SK-N-MC (cell line): ENCODE measurements at regions not wholly inside any gene's neighbourhood (a gene's known extent, or its start where the extent isn't known, plus 50 kb on each side); places are given as distances from the start of the nearest gene placed in this dataset.

Source experiments
- DNase-seq: peaks from one replicate; pipeline ENCODE4 v3.0.0-alpha.2; 2011; ENCODE audit warnings: low read depth, low spot score
- H3K27ac ChIP-seq: fragments of 200-600 bp; sonication (generic); 2 replicates; pipeline ENCODE4 v1.5.1; 2016; ENCODE audit warnings: mixed run types
- H3K36me3 ChIP-seq: fragments of 200-600 bp; sonication (generic); 2 replicates; pipeline ENCODE4 v1.6.1; 2017; ENCODE audit warnings: antibody characterized with exemption, low read length, mixed read lengths; ENCODE audit not compliant: insufficient read depth
- H3K4me3 ChIP-seq: fragments of 200-600 bp; sonication (generic); 2 replicates; pipeline ENCODE4 v1.5.1; 2016
- H3K9ac ChIP-seq: fragments of 200-600 bp; sonication (generic); 2 replicates; pipeline ENCODE4 v1.8.0; 2017; ENCODE audit warnings: mixed run types, mixed read lengths; ENCODE audit not compliant: insufficient read length
- H3K9me3 ChIP-seq: fragments of 200-600 bp; sonication (generic); 2 replicates; pipeline ENCODE4 v1.6.1; 2017; ENCODE audit warnings: low read depth, mild to moderate bottlenecking, antibody characterized with exemption, low read length, moderate library complexity, mixed read lengths
- EZH2 ChIP-seq: fragments of 200-600 bp; sonication (generic); IDR thresholded peaks from one replicate; pipeline ENCODE4 v1.6.1; 2017; ENCODE audit warnings: antibody characterized with exemption
- FOXP2 ChIP-seq: optimal IDR thresholded peaks from 2 replicates; pipeline ENCODE3; 2011; ENCODE audit warnings: mild to moderate bottlenecking, moderate library complexity; ENCODE audit not compliant: insufficient read depth; ENCODE audit errors: extremely low read length, control extremely low read depth
- POLR2AphosphoS5 ChIP-seq: IDR thresholded peaks from 2 replicates; pipeline ENCODE4 v1.6.1; 2012; ENCODE audit warnings: mild to moderate bottlenecking, low read depth, low read length, borderline replicate concordance

DNA sequence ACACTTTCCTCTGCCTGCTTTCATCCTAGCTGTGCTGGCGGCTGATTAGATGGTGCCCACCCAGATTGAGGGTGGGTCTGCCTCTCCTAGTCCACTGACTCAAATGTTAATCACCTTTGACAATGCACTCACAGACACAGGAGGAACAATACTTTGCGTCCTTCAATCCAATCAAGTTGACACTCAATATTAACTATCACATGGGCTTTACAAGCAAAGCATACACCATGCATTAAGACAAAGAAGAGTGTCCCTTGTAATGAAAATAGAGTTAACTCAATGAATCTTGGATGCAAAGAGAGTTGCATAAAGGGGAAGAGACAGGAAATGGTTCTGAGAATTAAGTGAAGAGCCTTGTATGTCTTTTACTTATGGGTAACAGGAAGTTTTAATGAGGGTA is 298.7 kb upstream of the BRINP1 start:
- no peaks in the 10 kb centered on the region for H3K36me3 ChIP-seq
- TF ChIP-seq POLR2AphosphoS5 (no peak), FOXP2 (no peak), EZH2 (no peak)
- DNase-seq = no peak
- no peak overlapping the region for H3K27ac ChIP-seq
- H3K9me3 ChIP-seq = no peaks in the 10 kb centered on the region
- no peak overlapping the region for H3K9ac ChIP-seq
- no peak overlapping the region for H3K4me3 ChIP-seq

DNA sequence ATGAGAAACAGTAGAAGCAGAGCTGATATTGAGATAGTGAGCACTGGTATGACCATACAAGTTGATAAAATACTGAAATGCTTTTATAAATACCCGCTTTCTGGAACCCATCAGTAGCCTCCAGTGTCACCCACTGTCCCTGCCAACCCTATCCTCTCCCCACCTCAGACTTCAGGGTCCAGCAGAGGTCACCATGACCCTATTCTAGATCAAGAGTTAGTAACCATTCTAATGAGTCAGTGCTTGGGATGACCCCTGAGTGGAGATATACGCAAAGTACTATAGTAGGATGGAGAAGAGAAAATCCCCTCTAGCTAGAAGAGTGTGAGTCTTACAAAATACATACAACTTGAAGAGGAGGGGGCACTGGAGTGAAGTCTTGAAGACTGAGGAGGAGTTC is 297.9 kb upstream of the BRINP1 start:
- H3K9ac ChIP-seq = no peak overlapping the region
- no peak for TF ChIP-seq POLR2AphosphoS5
- TF ChIP-seq FOXP2 = no peak
- DNase-seq = no peak
- no peak overlapping the region for H3K27ac ChIP-seq
- no peak overlapping the region for H3K4me3 ChIP-seq
- no peaks in the 10 kb centered on the region for H3K9me3 ChIP-seq
- H3K36me3 ChIP-seq = no peaks in the 10 kb centered on the region

GRCh38 chr9:119662329-119662728 is 293.1 kb upstream of the BRINP1 start:
- Histone ChIP-seq H3K9me3 (no peaks in the 10 kb centered on the region), H3K4me3 (no peak overlapping the region), H3K36me3 (no peaks in the 10 kb centered on the region), H3K9ac (no peak overlapping the region), H3K27ac (no peak overlapping the region)
- DNase-seq = no peak
- TF ChIP-seq EZH2 = no peak
- TF ChIP-seq FOXP2 = no peak

- H3K36me3 ChIP-seq = no peaks in the 10 kb centered on the region
- H3K4me3 ChIP-seq = no peak overlapping the region
- TF ChIP-seq FOXP2 (no peak), EZH2 (no peak), POLR2AphosphoS5 (no peak)
- no peak for DNase-seq
- no peak overlapping the region for H3K9ac ChIP-seq
- H3K27ac ChIP-seq = no peak overlapping the region
- H3K9me3 ChIP-seq = no peaks in the 10 kb centered on the region
Observed at GRCh38 chr9:119652931-119653330, 283.7 kb upstream of the BRINP1 start.

GRCh38 chr9:119649205-119649604 is 280.0 kb upstream of the BRINP1 start:
- Histone ChIP-seq H3K4me3 (no peak overlapping the region), H3K9ac (no peak overlapping the region), H3K27ac (no peak overlapping the region), H3K36me3 (no peaks in the 10 kb centered on the region), H3K9me3 (no peaks in the 10 kb centered on the region)
- no peak for DNase-seq
- TF ChIP-seq POLR2AphosphoS5 (no peak), FOXP2 (no peak), EZH2 (no peak)

DNA sequence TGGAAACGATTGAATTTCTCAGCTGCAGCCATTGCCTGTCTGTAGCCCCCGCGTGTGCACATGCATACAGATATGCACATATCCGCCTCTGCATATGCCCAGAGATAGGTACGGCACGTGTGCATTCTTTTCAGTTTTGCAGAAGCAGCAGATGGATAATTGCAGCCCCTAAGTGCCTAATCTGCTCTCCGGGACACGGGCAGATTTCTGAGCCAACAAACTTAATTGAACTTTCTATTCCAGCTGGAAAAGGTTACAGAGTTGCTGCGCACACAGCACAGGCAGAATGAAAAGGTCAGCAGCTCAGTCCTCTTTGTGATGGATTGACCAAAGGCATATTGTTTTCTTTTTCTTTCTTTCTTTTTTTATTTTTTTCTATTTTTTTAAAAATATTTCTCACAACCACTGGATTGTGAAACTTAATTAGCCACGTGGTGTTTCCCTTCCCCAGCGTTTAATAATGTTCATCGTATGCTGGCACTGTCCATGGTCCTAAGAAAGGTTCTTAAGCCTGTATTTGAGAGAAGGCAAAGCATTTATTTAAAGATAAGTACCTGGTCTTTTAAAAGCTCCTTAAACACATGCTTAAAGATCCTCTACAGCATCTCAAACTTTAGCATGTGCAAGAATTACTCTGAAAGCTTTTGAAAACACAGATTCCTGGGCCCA is 270.2 kb upstream of the BRINP1 start:
- TF ChIP-seq EZH2 (no peak), POLR2AphosphoS5 (no peak), FOXP2 (no peak)
- H3K36me3 ChIP-seq = no peaks in the 10 kb centered on the region
- H3K9me3 ChIP-seq = no peaks in the 10 kb centered on the region
- DNase-seq = peak; percentile 14
- no peak overlapping the region for H3K9ac ChIP-seq
- H3K4me3 ChIP-seq = no peak overlapping the region
- no peak overlapping the region for H3K27ac ChIP-seq

GRCh38 chr9:119634006-119634405 is 264.8 kb upstream of the BRINP1 start:
- Histone ChIP-seq H3K4me3 (no peak overlapping the region), H3K9me3 (no peaks in the 10 kb centered on the region), H3K9ac (no peak overlapping the region), H3K27ac (no peak overlapping the region), H3K36me3 (no peaks in the 10 kb centered on the region)
- no peak for DNase-seq
- TF ChIP-seq FOXP2 (no peak), EZH2 (no peak), POLR2AphosphoS5 (no peak)

- no peak for TF ChIP-seq EZH2
- TF ChIP-seq POLR2AphosphoS5 = no peak
- no peak for TF ChIP-seq FOXP2
- Histone ChIP-seq H3K4me3 (no peak overlapping the region), H3K9me3 (no peaks in the 10 kb centered on the region), H3K9ac (no peak overlapping the region), H3K36me3 (no peaks in the 10 kb centered on the region), H3K27ac (no peak overlapping the region)
- no peak for DNase-seq
Observed at GRCh38 chr9:119611565-119611964, 242.3 kb upstream of the BRINP1 start.

DNA sequence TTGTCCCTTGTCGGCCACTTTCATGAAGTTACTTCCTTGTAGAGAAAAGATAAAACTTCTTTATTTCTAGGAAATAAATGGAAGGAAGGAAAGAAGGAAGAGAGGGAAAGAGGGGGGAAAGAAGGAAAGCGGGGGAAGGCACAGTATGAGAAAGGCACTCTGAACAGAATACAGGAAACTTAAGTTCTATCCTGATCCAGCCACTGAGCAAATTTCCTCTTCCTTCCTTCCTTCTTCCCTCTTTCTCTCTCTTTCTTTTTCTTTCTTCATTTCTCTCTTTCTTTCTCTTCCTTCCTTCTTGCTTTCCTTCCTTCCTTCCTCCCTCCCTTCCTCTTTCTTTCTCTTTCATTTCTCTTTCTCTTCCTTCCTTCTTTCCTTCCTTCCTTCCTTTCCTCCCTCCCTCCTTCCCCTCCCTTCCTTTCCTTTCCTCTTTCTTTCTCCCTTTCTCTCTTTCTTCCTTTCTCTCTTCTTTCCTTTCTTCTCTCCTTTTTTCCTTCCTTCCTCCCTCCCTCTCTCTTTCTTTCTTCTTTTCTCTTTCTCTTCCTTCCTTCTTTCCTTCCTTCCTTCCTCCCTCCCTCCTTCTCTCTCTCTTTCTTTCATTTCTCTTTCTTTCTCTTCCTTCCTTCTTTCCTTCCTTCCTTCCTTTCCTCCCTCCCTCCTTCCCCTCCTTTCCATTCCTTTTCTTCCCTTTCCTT is 240.2 kb upstream of the BRINP1 start:
- no peak for DNase-seq
- H3K9ac ChIP-seq = no peak overlapping the region
- H3K36me3 ChIP-seq = no peaks in the 10 kb centered on the region
- no peak for TF ChIP-seq EZH2
- no peak for TF ChIP-seq FOXP2
- no peak for TF ChIP-seq POLR2AphosphoS5
- no peak overlapping the region for H3K4me3 ChIP-seq
- no peaks in the 10 kb centered on the region for H3K9me3 ChIP-seq
- no peak overlapping the region for H3K27ac ChIP-seq
